Left lung (tissue), 4 donors: ENCODE measurements at regions not wholly inside any gene's neighbourhood (a gene's known extent, or its start where the extent isn't known, plus 50 kb on each side); places are given as distances from the start of the nearest gene placed in this dataset.
A peak's percentile ranks its signal among the peaks of the same experiment; 100 is the strongest.

Experiments
- ATAC-seq: fragments of 200-7000 bp; cut with Tn5 transposase; one replicate; pipeline ENCODE4 v1.9.1; 2020; ENCODE audit warnings: moderate library complexity
- DNase-seq, 4 donors: peaks; one replicate each; pipeline ENCODE4 v3.0.0-alpha.2; 2013 to 2020
- H3K27ac ChIP-seq, 2 donors: fragments of 200-600 bp; sonication (generic) in 1 of 2; one replicate each; pipeline versions ENCODE4 v1.5.0 to v1.8.0; 2020 to 2021
- H3K27me3 ChIP-seq, 2 donors: fragments of 200-600 bp; sonication (generic) in 1 of 2; one replicate each; pipeline versions ENCODE4 v1.5.0 to v1.8.0; 2020 to 2021
- H3K36me3 ChIP-seq, 2 donors: fragments of 200-600 bp; sonication (generic) in 1 of 2; one replicate each; pipeline versions ENCODE4 v1.5.0 to v1.8.0; 2020 to 2021
- H3K4me1 ChIP-seq, 2 donors: fragments of 200-600 bp; one replicate each; pipeline ENCODE4 v1.8.0; 2021
- H3K4me3 ChIP-seq, 2 donors: fragments of 200-600 bp; sonication (generic) in 1 of 2; one replicate each; pipeline versions ENCODE4 v1.5.0 to v1.8.0; 2020 to 2021; ENCODE audit warnings: mild to moderate bottlenecking in 1 of 2
- H3K9me3 ChIP-seq, 2 donors: fragments of 200-600 bp; sonication (generic) in 1 of 2; one replicate each; pipeline versions ENCODE4 v1.5.0 to v1.8.0; 2020 to 2021
- CTCF ChIP-seq, 2 donors: fragments of 200-600 bp; sonication (generic) in 1 of 2; IDR thresholded peaks; one replicate each; pipeline versions ENCODE4 v1.5.0 to v1.8.0; 2021; ENCODE audit warnings: antibody characterized with exemption in 2 of 2
- intact Hi-C, 2 donors: fragments of 100-400 bp; cut with DNase I; formaldehyde crosslinking; loops; one replicate each; pipeline versions ENCODE4 v1.11.2 to v1.14.2; 2022
- donor health status: DM: no; HTN: yes; CAD: no.
- donor health status: DM: no; HTN: no; CAD: no.

- H3K36me3 ChIP-seq, result no peaks in the 10 kb centered on the region
- no peaks in the 10 kb centered on the region for H3K27me3 ChIP-seq
- H3K9me3 ChIP-seq, result no peaks in the 10 kb centered on the region
- intact Hi-C loops, result no loop called here
- no peaks in the 10 kb centered on the region for H3K4me1 ChIP-seq
- H3K27ac ChIP-seq, result no peak overlapping the region
- no peak for ATAC-seq
- no peak for TF ChIP-seq CTCF (IDR thresholded peaks at IDR 0.05)
- no peak for DNase-seq
- no peak overlapping the region for H3K4me3 ChIP-seq
These were observed 145.7 kb upstream of the PLAAT1 start for GRCh38 chr3:193095366-193095765.

DNA sequence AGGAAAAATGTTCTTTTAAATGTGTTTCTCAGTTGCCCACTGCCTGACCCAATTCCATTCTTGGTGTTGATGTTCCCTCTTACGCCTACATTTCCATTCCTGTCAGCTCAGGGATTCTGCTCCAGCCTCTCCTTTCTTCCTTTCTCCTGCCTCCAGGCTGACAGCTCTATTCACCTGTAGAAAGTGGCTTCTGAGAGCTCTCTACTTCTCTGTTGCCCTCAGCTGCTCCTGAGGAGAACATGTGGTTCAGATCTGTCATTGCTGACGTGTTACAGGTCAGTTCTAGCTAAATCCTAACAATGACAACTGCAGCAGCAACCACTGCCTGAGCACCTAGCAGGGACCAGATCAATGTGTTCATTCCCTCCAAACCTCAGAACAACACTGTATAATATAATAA is 144.9 kb upstream of the PLAAT1 start:
- no peak for ATAC-seq
- Histone ChIP-seq H3K4me3 (no peak overlapping the region), H3K9me3 (peaks cover 0 to 5% of the 10 kb centered on the region in 2 donors), H3K36me3 (no peaks in the 10 kb centered on the region), H3K4me1 (no peaks in the 10 kb centered on the region), H3K27ac (no peak overlapping the region), H3K27me3 (no peaks in the 10 kb centered on the region)
- no peak for DNase-seq
- TF ChIP-seq CTCF (IDR thresholded peaks at IDR 0.05), result no peak
- intact Hi-C loops, result no loop called here

DNA sequence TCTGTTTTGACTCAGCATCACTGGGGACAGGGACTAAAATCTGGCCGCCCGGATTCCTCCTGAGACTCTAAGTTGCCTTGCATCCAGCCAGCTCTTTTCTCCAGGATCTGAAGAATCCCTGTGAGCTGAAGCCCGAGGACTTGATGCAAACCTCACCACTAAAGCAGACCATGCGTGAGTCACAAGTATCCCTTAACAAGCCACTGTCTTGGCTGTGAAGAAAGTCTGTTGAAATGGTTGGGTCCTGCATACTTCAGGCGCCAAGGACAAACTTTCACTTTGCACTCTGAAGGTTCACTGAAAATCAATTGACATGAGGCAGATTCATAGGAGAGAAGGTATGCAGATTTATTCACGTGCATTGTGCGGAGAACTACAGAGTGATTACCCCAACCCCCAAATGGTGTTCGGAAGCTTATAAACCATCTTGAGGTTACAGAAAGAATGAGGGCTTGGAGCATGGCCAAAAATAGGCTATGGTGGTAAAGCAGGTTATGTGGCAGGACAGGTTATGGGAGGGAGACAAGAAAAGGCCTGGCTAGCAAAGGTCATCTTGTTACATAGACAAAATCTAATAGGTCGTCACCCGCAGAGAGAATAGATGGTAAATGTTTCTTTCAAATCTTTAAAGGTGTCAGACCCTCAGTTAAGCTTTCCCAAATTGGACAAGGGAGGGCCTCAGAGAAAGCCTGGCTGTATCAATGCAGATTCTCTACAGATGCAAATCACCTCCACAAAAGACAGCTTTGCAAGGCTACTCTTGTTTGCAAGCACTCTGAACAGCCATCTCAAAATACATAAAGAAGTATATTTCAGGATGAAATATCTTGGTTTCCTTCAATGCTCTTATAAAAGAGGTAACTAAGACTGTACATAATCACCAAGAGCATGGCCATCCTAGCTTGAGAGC is 126.3 kb upstream of the PLAAT1 start:
- no peak for TF ChIP-seq CTCF (IDR thresholded peaks at IDR 0.05)
- H3K27me3 ChIP-seq, result no peaks in the 10 kb centered on the region
- intact Hi-C loops, result no loop called here
- no peak overlapping the region for H3K27ac ChIP-seq
- no peak overlapping the region for H3K4me3 ChIP-seq
- no peaks in the 10 kb centered on the region for H3K36me3 ChIP-seq
- no peaks in the 10 kb centered on the region for H3K9me3 ChIP-seq
- peak; percentile 25 for ATAC-seq
- no peaks in the 10 kb centered on the region for H3K4me1 ChIP-seq
- peak in 1 of 4 donors; percentile 2 for DNase-seq

DNA sequence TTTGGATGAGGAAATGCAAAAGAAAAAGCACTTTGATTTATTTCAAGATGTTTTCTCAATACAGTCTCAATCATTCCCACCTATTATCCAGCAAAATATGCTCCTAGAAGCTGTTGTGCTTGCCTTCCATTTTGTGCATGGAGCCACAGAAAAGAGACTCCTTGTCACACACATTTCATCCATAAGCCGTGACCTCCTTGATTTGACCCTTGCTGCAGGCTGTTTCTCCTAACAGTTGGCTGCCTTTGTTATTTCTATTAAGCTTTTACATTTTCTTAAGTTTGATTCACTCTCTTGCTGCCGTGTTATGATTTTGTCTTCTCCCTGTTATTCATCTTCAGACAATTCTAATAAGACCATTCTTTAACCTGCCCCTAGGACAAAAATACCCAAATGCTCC is 124.2 kb upstream of the PLAAT1 start:
- H3K36me3 ChIP-seq, result no peaks in the 10 kb centered on the region
- intact Hi-C loops, result no loop called here
- no peak for TF ChIP-seq CTCF (IDR thresholded peaks at IDR 0.05)

DNA sequence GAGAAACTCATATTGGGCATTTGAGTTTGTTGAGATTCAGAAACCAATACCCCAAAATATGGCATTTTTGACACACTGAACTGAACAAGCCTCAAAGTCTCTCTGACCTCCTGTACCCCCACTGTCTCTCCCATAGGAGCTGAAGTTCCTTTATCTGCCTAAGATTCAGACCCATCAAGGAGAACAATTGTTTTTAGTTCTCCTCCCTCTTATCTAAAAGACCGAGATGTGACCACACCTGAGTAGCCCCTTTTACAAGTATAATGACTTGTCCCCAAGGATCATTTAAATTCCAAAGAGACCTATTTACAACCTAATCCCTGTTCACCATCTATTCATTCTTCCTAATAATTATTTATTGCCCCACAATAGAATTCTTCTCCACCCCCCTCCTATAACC is 122.1 kb upstream of the PLAAT1 start:
- intact Hi-C loops, result no loop called here
- Histone ChIP-seq H3K36me3 (no peaks in the 10 kb centered on the region), H3K4me1 (no peaks in the 10 kb centered on the region), H3K27ac (no peak overlapping the region), H3K27me3 (no peaks in the 10 kb centered on the region), H3K9me3 (no peaks in the 10 kb centered on the region), H3K4me3 (no peak overlapping the region)
- ATAC-seq (no peak), DNase-seq (no peak)
- TF ChIP-seq CTCF (IDR thresholded peaks at IDR 0.05), result no peak

More for the DNA sequence above, 124.2 kb upstream of the PLAAT1 start:
- no peaks in the 10 kb centered on the region for H3K9me3 ChIP-seq
- H3K27ac ChIP-seq, result no peak overlapping the region
- no peak overlapping the region for H3K4me3 ChIP-seq
- DNase-seq (no peak), ATAC-seq (no peak)
- no peaks in the 10 kb centered on the region for H3K4me1 ChIP-seq
- H3K27me3 ChIP-seq, result no peaks in the 10 kb centered on the region
